Stimulated activated memory B cell treated with anti-CD40 and anti-IgM and Interleukin-4, amounts not matched to agents 10 μg/mL and 1 μg/mL and 100 μg/mL, for 72 hours (primary cell): ENCODE measurements at regions not wholly inside any gene's neighbourhood (a gene's known extent, or its start where the extent isn't known, plus 50 kb on each side); places are given as distances from the start of the nearest gene placed in this dataset.
"Not testable (repeated sequence)": the region's sequence is repeated elsewhere in the genome, so short reads cannot be mapped to it uniquely, and the experiment has no call there.

Source experiments
- ATAC-seq: fragments of 150-1000 bp; cut with Tn5 transposase; 2 replicates; pipeline ENCODE4 v1.10.0; 2021
- H3K27ac Mint-ChIP-seq: one replicate; pipeline ENCODE4 v1.8.0; 2022; ENCODE audit warnings: mild to moderate bottlenecking, mixed read lengths
- H3K27me3 Mint-ChIP-seq: one replicate; pipeline ENCODE4 v1.8.0; 2022; ENCODE audit warnings: mixed read lengths
- H3K36me3 Mint-ChIP-seq: one replicate; pipeline ENCODE4 v1.8.0; 2022; ENCODE audit warnings: mixed read lengths
- H3K4me1 Mint-ChIP-seq: one replicate; pipeline ENCODE4 v1.8.0; 2022; ENCODE audit warnings: mixed read lengths
- H3K4me3 Mint-ChIP-seq: one replicate; pipeline ENCODE4 v1.8.0; 2022; ENCODE audit warnings: mild to moderate bottlenecking, moderate library complexity, mixed read lengths
- H3K9me3 Mint-ChIP-seq: one replicate; pipeline ENCODE4 v1.8.0; 2022; ENCODE audit warnings: mixed read lengths

DNA sequence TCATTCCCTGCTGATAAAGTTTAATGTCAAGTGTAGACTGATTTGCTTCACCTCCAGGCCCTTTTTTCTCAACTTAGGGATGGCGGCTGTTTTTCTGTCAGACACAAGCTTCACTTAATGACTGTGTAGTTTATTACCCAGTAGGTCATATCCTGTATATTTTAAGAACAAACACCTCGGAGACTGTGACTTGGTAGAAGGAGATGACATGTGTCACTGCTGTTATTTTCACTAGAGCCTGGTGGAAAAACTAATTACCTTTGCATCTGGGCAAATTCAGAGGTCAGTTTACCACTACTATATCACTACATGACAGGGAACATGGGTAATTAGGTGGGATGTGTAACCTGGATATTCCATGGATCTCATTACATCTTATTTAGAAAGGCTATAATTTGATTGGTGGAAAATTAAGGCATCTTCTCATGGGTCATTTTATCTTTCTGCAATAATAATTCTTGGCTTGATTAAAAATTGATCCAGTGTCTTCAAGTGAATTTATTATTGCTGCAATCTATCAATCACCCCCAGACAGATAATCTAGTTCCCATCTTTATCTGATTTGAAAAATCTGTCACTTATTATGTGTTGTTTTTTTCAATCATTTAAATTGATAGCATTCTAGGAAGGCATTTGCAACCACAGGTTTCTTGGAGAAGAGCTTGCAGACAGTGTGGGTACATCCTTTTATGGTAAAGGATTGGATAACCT, 353.8 kb upstream of the SPRED2 start:
- Mint-ChIP-seq H3K27me3 (peaks cover 10% of the 10 kb centered on the region), H3K9me3 (no peaks in the 10 kb centered on the region), H3K4me3 (no peak overlapping the region), H3K27ac (no peak overlapping the region), H3K36me3 (no peaks in the 10 kb centered on the region), H3K4me1 (no peaks in the 10 kb centered on the region)
- no peak for ATAC-seq

DNA sequence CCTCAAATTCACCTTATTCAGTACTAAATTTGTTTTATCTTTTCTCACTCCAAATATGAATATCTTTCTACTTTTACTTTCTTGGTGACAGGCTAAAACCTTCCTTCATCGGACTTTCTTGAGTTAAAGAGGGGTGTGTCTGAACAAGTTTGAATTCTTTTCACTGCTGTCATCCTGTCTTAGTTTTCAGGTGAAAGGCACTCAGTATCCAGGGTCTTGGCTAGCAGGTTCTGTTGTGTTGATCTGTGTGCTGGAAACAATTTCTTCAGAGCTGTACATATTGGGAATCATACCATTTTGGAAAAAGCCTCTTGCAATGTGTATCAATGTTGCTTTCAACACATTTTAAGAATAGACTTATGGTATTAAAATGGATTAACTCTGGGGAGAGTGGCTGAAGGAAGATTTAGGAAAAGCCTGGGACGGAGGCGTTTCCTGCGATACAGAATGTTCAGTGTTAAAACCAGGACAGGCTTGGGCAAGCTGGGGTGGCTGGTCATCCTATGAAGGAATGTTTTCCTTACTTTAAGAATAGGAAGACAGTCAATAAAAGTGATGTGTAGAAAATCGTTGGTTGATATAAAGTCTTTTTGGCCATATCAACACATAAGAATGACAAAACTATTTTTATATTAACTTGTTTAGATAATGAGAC, 350.7 kb upstream of the SPRED2 start:
- no peak for ATAC-seq

DNA sequence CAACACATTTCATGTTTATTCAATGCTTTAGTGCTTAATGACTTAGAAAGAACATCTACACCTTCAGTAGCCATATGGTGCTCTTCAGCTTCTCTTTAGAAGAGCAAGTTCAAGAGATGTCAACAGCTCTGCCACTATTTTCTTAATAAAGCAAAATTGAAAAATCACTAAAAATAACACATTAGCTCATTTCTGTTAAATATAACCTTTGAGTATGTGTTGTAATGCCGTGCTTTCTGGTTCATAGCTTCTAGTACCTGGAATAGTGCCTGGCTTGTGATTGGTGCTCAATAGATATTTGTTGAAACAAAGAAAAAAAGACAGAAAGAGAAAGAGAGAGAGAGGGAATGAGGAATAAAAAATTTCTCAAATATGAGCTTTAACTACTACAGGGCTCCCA, 349.8 kb upstream of the SPRED2 start:
- peaks cover 10% of the 10 kb centered on the region for H3K27me3 Mint-ChIP-seq
- no peak overlapping the region for H3K4me3 Mint-ChIP-seq
- H3K9me3 Mint-ChIP-seq = no peaks in the 10 kb centered on the region
- ATAC-seq = no peak
- no peaks in the 10 kb centered on the region for H3K36me3 Mint-ChIP-seq
- no peak overlapping the region for H3K27ac Mint-ChIP-seq
- H3K4me1 Mint-ChIP-seq = no peaks in the 10 kb centered on the region

More for the DNA sequence above, 350.7 kb upstream of the SPRED2 start:
- Mint-ChIP-seq H3K27me3 (peaks cover 4% of the 10 kb centered on the region), H3K36me3 (no peaks in the 10 kb centered on the region), H3K4me3 (no peak overlapping the region), H3K9me3 (no peaks in the 10 kb centered on the region), H3K4me1 (no peaks in the 10 kb centered on the region), H3K27ac (no peak overlapping the region)

DNA sequence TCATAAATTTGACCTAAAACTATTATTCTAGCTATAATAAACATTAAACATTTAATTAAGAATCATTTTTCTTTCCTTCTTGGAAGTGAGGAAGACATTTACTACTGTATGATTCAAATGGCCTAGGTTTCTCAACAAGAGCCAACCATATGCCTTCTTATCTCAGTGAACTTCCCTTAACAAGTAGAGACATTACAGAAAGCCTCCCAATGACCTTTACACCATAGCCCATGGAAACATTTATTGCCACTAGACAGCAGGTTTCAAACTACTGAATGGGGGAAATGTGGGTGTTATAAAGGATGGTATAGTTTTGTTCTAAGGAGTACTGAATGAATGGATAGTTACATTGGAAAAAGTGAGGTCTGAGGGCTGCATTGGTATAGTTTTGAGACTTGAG, 349.4 kb upstream of the SPRED2 start:
- Mint-ChIP-seq H3K9me3 (no peaks in the 10 kb centered on the region), H3K36me3 (no peaks in the 10 kb centered on the region), H3K27ac (no peak overlapping the region), H3K4me3 (no peak overlapping the region), H3K27me3 (peaks cover 10% of the 10 kb centered on the region), H3K4me1 (no peaks in the 10 kb centered on the region)
- ATAC-seq = no peak

DNA sequence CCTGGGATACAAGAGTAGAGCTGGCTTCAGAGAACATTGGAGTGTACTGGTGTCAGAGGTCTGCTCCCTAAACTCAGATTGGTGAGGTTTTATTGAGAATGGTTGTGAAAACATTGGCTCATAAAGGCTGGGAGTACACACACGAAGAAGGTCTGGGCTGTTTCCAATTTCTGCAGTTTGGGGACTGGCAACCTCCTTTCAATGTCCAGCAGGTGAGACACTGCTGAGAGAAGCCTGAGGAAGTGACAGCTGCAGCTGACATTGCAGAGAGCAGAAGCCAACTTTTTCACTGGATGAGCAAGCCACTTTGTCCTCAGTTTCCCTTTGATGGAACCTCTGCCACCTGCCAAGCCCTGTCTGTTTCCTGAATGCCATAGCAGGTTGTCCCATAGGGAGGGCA, 346.6 kb upstream of the SPRED2 start:
- no peak overlapping the region for H3K27ac Mint-ChIP-seq
- no peaks in the 10 kb centered on the region for H3K9me3 Mint-ChIP-seq
- peaks cover 10% of the 10 kb centered on the region for H3K27me3 Mint-ChIP-seq
- H3K4me3 Mint-ChIP-seq = no peak overlapping the region
- no peaks in the 10 kb centered on the region for H3K4me1 Mint-ChIP-seq
- ATAC-seq = no peak
- no peaks in the 10 kb centered on the region for H3K36me3 Mint-ChIP-seq

GRCh38 chr2:65778137-65778536, 345.7 kb upstream of the SPRED2 start:
- H3K4me1 Mint-ChIP-seq = no peaks in the 10 kb centered on the region
- no peaks in the 10 kb centered on the region for H3K9me3 Mint-ChIP-seq
- no peak overlapping the region for H3K4me3 Mint-ChIP-seq
- no peak for ATAC-seq
- no peaks in the 10 kb centered on the region for H3K36me3 Mint-ChIP-seq
- H3K27ac Mint-ChIP-seq = no peak overlapping the region
- peaks cover 10% of the 10 kb centered on the region for H3K27me3 Mint-ChIP-seq

- no peaks in the 10 kb centered on the region for H3K36me3 Mint-ChIP-seq
- ATAC-seq = no peak
- H3K4me3 Mint-ChIP-seq = no peak overlapping the region
- no peak overlapping the region for H3K27ac Mint-ChIP-seq
- peaks cover 25% of the 10 kb centered on the region for H3K27me3 Mint-ChIP-seq
- H3K9me3 Mint-ChIP-seq = no peaks in the 10 kb centered on the region
- H3K4me1 Mint-ChIP-seq = no peaks in the 10 kb centered on the region
Observed at GRCh38 chr2:65775839-65776238, 343.4 kb upstream of the SPRED2 start.

DNA sequence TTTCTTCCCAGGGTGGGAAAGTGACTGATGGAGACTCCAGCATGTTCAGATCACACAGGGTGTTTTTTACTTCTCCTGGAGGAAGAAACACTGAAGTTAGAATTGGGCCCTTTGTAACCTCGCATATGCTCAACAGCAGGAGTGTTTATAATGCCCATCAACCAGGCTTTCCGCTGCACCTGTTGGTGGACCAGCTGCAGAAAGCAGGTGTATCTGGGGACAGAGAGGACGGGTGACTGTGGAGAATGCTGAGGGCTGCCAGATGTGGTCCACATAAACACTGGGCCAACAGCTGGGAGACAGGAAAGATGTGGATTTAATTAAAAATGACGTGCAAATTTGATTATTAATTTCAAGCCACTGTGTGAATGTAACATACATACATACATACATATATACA, 335.5 kb upstream of the SPRED2 start:
- no peak overlapping the region for H3K27ac Mint-ChIP-seq
- no peaks in the 10 kb centered on the region for H3K4me1 Mint-ChIP-seq
- no peaks in the 10 kb centered on the region for H3K36me3 Mint-ChIP-seq
- no peak for ATAC-seq
- no peak overlapping the region for H3K4me3 Mint-ChIP-seq
- peaks cover 2% of the 10 kb centered on the region for H3K9me3 Mint-ChIP-seq
- peaks cover 31% of the 10 kb centered on the region for H3K27me3 Mint-ChIP-seq

DNA sequence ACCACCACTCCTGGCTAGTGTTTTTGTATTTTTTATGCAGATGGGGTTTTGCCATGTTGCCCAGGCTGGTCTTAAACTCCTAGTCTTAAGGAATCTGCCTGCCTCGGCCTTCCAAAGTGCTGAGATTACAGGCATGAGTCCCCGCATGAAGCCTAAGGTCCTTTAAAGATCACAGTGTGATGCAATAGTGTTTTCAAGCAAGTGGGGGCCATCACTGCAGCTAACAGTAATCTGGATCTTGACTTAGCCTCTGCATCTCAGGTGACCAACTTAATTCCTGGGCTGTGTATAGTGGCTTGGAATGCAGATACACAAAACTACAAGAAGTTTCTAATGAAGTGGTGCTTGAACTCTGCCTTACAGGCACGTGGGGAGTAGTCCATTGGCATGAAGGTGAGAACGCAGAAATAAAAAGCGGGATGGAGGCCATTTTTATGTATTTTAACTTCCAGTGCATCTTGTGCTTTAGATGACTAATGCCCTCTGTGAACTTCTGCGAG, 334.4 kb upstream of the SPRED2 start:
- peaks cover 2% of the 10 kb centered on the region for H3K9me3 Mint-ChIP-seq
- H3K36me3 Mint-ChIP-seq = no peaks in the 10 kb centered on the region
- no peaks in the 10 kb centered on the region for H3K4me1 Mint-ChIP-seq
- ATAC-seq = no peak
- H3K4me3 Mint-ChIP-seq = no peak overlapping the region
- H3K27ac Mint-ChIP-seq = no peak overlapping the region
- H3K27me3 Mint-ChIP-seq = peaks cover 25% of the 10 kb centered on the region

DNA sequence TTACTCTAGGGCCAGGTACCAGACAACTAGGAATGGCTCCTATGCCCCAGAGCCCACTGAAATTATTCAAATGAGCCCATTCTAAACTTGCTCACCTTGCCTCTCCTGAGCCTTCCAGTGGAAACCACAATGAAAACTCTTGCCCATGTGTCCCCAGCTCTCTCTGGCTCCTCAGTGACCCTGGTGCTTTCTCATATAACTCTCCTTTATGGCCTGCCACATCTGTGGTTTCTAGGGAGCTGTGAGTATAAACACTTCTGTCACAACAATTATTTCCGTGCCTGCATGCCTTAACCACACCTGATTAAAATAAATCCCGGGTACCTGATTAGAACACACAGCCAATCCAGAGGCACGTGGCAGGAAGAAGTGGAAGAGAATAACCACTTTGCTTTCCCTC, 333.0 kb upstream of the SPRED2 start:
- Mint-ChIP-seq H3K27ac (no peak overlapping the region), H3K4me3 (no peak overlapping the region), H3K9me3 (peaks cover 2% of the 10 kb centered on the region), H3K4me1 (no peaks in the 10 kb centered on the region), H3K27me3 (peaks cover 16% of the 10 kb centered on the region), H3K36me3 (no peaks in the 10 kb centered on the region)
- ATAC-seq = peak; percentile 20

GRCh38 chr2:65762068-65762467, 329.7 kb upstream of the SPRED2 start:
- H3K36me3 Mint-ChIP-seq = no peaks in the 10 kb centered on the region
- ATAC-seq = peak; percentile 36
- peaks cover 26% of the 10 kb centered on the region for H3K27me3 Mint-ChIP-seq
- no peak overlapping the region for H3K27ac Mint-ChIP-seq
- H3K4me3 Mint-ChIP-seq = no peak overlapping the region
- no peaks in the 10 kb centered on the region for H3K4me1 Mint-ChIP-seq
- peaks cover 8% of the 10 kb centered on the region for H3K9me3 Mint-ChIP-seq

DNA sequence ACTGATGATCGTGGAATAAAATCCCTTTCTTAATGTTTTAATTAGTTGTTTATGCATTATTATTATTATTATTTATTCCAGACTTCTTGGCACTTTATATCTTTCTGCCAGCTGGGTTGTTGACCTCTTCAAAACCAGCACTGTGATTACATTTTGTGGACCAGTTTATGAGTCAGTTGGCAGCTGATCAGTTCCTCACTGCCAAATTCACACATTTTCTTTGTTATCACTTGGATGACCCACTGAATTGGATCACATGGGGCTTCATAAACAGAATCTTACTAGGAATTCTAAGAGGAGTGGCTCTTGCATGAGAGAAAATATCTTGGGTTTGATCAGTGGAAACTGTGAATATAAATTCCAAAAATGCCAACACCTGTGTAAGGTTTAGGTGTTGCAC, 321.8 kb upstream of the SPRED2 start:
- no peak overlapping the region for H3K4me3 Mint-ChIP-seq
- H3K4me1 Mint-ChIP-seq = no peaks in the 10 kb centered on the region
- no peak overlapping the region for H3K27ac Mint-ChIP-seq
- H3K27me3 Mint-ChIP-seq = no peaks in the 10 kb centered on the region
- peaks cover 19% of the 10 kb centered on the region for H3K9me3 Mint-ChIP-seq
- ATAC-seq = no peak
- H3K36me3 Mint-ChIP-seq = no peaks in the 10 kb centered on the region

- ATAC-seq = no peak
- H3K36me3 Mint-ChIP-seq = no peaks in the 10 kb centered on the region
- peaks cover 12% of the 10 kb centered on the region for H3K9me3 Mint-ChIP-seq
- no peaks in the 10 kb centered on the region for H3K27me3 Mint-ChIP-seq
- H3K27ac Mint-ChIP-seq = no peak overlapping the region
- no peak overlapping the region for H3K4me3 Mint-ChIP-seq
- peaks cover 6% of the 10 kb centered on the region for H3K4me1 Mint-ChIP-seq
Observed at GRCh38 chr2:65751408-65751807, 319.0 kb upstream of the SPRED2 start.

DNA sequence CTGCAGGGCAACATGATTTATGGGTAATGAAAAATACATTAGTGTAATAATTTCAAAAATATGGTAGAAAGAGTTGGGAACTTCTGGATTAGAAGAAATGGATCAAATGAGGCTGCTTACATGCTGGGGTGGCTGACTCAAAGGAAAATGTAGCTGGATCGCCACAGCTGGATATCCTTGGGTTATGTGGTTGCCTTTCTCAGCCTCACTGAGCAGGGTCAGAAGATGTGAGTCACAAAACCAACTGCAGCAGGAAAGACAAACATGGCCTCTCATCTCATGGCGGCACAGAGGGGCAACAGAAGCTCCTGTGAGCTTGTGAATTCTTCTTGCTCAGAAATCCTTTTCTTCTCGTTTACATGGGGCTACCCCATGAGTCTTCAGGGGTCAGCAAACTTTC, 317.1 kb upstream of the SPRED2 start:
- no peak overlapping the region for H3K4me3 Mint-ChIP-seq
- peaks cover 6% of the 10 kb centered on the region for H3K4me1 Mint-ChIP-seq
- ATAC-seq = no peak
- peaks cover 7% of the 10 kb centered on the region for H3K9me3 Mint-ChIP-seq
- H3K27ac Mint-ChIP-seq = no peak overlapping the region
- H3K27me3 Mint-ChIP-seq = no peaks in the 10 kb centered on the region
- no peaks in the 10 kb centered on the region for H3K36me3 Mint-ChIP-seq

DNA sequence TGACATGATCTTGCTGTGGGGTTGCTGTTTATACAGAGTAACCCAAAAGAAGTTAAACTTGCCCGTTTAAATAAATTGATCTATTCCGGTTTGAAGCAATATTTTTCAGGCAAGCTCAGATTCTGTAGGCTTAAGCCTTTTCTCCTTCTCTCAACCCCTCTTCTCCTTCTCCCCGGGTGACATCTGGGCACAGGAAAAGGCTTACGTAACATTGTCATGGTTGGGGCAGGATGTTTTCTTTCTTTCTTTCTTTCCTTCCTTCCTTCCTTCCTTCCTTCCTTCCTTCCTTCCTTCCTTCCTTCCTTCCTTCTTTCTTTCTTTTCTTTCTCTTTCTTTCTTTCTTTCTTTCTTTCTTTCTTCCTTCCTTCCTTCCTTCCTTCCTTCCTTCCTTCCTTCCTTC, 315.5 kb upstream of the SPRED2 start:
- not testable (repeated sequence) for ATAC-seq, H3K4me1 Mint-ChIP-seq, H3K27ac Mint-ChIP-seq, H3K9me3 Mint-ChIP-seq, H3K36me3 Mint-ChIP-seq, H3K27me3 Mint-ChIP-seq, H3K4me3 Mint-ChIP-seq
